HG03159 (cell line): ENCODE measurements at regions not wholly inside any gene's neighbourhood (a gene's known extent, or its start where the extent isn't known, plus 50 kb on each side); places are given as distances from the start of the nearest gene placed in this dataset.
A peak's percentile ranks its signal among the peaks of the same experiment; 100 is the strongest.

ENCODE experiments used
- ATAC-seq: cut with Tn5 transposase; IDR thresholded peaks from one replicate; pipeline ENCODE4 v1.9.1; 2021; ENCODE audit warnings: mild to moderate bottlenecking, moderate library complexity; ENCODE audit not compliant: unreplicated experiment

DNA sequence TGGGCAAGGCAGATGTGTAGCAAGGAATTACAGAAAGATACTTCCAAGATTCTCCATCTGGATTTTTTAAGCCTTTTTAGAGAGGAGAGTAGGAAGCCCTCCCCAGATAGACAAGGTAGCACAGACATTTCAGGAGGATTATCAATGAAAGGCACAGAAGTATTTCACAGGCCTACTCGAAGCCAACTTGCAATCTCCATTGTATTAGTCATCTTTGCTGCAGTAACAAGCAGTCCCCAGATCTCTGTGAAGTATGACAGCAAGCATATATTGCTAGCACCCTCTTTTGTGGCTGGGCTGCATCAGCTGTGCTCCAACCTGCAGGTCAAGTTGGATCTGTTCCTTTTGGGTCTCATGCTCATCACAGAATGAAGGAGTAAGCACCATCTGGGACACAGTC, 101.6 kb downstream of the MAF start:
- ATAC-seq = no peak

DNA sequence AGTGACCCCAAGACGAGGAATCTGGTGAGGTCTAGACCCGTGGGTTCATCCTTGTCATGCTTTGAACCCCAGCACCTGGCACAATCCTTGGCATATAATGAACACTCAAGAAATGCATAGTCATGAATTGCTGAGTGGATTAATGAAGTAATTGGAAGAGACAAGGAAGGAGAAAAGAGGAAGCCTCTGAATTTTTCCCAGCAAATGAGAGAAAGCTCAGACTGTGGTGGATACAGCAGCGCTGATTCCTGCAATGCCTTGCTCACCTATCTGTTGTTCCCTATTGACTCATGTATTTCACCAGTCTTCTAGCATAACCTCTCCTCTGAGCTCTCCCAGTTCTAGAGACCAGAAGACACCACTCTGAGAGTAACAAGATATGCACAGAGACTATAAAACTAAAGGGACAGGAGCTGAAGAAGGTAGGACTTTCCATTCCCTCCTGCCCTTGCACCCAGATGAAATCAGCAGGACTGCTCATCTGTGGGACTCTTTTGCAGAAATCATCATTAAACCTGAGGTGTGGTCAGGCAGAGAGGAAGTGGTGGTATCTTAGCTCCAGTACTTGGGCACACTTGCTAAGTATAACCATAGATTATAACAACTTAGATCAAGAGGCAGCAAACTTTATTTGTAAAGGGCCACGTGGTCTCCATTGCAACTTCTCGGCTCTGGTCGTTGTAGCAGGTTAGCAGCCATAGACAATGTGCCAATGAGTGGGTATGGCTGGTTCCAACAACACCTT, 102.8 kb downstream of the MAF start:
- ATAC-seq = no peak

DNA sequence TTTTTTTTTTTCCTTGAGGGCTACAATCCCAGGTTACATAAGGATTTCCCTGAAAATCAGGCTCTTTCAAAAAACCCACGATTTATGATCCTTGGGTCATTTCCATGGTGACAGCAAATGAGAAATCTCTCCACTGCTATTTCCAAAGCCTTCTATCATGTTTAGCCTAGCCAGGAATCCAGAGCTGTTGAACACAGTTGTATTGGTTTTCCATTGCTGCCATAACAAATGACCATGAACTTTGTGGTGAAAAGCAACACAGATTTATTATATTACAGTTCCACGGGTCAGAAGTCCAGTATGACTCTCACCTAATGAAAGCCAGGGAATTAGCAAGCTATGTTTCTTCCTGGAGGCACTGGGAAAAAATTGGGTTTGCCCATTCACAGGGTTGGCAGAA, 106.6 kb downstream of the MAF start:
- no peak for ATAC-seq

DNA sequence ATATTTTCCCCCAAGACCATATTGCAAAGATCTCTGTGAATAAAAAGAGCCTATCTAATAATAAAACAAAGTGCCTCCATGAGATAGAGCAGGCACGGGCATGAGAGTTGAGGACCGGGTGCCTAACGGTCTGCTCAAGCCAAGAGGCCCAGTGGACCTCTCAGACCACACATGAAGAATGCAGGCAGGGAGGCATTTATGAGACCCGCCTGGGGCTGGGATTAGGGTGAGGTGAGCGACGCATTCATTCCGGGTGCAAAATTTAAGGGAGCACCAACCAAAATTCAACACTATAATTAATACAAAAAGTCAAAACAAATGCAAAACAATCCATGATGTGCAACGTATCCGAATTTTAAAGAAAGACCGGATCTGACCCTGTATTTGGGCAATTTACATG, 108.5 kb downstream of the MAF start:
- no peak for ATAC-seq

DNA sequence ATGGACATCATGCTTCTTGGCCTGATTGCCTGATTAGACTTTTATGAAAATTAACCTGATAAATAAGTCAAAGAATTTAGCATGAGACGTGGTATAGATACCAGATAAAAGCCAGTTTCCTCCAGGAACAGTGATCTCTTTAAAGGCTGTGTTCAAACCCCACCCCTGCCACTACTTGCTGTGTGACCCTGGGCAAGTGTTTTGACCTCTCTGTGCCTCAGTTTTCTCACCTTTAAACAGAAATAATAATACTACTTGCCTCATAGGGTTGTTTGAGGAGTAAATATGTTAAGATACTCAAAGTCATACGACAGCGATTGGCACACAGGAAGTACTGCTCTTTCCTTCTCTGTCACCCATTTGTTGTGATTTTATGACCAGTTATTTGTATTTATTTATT, 115.5 kb downstream of the MAF start:
- no peak for ATAC-seq

DNA sequence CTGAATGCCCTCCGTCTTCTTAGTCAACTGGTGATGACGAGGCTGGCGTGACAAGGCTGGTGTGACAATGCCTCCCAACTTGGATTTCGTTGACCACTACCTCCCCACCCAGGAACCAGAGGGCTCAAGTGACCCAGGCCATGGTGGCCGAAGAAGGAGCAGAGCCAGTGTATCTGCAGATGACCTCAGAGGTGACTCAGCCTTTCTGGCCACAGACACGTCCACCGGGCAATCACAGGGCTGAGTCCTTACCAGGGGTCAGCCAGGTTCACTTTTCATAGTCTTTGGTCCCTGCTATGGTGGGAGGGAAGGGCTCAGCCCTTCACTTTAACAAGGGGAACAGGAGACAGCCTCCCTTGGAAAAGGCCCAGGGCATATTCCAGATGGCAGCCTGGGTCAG, 116.3 kb downstream of the MAF start:
- ATAC-seq = no peak

DNA sequence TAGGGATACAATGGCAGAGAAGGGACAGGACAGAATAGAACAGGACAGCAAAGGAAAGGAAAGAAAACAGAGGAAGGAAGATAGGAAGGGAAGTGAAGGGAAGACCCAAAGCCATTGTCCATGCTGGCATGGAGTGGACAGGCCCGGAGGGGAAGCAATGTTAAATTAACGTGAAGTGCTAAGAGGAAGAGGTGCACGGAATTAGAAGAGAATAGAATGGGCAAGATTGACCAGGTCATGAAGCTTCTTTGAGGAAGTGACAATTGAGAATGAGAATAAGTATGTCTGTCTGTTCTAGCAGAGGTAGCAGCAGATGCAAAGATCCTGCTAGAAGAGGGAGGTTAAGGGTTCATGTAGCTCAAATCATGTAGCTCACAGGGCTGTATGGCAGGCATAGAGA, 117.2 kb downstream of the MAF start:
- ATAC-seq = no peak

DNA sequence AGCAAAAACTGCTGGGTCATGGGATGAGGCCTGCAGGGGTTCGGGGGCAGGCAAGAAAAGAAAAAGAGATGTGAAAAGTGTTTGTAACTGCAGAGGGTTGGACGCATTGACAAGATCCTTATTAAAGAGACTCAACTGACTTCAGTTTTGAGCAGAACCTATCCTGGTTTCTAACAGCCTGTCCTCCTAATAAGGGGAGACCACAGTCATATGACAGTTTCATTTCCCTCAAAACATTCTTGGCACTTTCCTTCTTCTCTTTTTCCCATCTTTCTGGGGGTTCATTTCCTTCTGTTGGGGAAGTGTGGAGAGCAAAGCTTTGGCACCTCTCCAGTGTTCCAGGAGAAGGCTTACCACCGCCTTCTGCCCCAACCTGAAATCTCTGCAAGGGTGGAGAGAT, 118.5 kb downstream of the MAF start:
- ATAC-seq = no peak

DNA sequence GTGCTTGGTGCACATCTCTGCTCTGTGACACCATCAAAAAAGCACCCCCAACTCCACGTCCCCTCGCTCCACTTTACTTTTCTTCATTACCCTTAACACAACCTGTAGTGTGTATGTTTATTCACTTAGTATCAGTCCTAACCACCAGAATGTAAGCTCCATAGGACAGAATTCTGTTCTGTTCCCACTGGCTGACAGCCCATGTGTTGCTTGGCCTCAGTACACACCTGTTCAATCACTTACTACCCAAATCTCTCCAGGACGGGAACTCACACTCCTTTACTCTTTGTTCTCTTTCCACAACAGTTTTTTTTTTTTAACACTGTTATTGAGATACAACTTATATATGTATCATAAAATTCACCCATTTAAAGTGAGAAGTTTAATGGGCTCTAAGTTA, 119.6 kb downstream of the MAF start:
- ATAC-seq = no peak

DNA sequence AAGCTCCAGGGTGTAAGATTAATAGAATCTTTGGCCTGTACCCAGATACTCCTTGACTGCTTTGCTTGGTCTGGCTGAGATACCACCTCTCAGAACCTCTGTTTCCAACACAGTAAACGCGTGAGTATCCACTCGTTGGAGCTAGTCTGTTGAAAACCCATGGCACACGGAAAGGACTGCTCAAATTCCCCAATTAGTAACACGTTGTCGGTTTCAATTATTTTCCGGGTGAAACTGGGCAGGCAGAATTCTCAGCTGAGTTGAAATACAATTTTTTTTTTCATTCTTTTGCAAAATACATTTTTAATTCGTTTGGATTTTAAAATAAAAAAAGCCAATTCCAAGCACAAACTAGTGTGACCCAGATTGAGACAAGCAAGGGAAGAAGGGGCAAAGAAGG, 120.5 kb downstream of the MAF start:
- ATAC-seq = no peak

DNA sequence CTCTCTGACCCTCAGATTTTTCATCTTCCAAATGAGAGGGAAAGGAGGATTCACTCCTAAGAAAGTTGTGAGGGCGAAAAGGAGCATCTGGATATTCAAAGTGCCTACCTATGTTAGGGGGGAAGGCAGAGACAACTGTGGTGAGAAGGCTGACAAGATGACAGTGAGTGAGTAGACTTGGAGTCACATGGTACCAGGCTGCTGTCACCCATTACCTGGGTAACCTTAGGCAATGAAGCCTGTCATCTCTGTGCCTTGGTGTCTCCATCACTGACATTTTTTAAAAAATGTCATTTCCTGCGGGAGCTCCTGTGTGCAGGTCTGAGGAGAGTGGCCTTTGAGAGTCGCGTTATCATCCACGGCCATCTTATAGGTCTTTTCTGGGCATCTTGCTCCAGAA, 124.0 kb downstream of the MAF start:
- no peak for ATAC-seq

DNA sequence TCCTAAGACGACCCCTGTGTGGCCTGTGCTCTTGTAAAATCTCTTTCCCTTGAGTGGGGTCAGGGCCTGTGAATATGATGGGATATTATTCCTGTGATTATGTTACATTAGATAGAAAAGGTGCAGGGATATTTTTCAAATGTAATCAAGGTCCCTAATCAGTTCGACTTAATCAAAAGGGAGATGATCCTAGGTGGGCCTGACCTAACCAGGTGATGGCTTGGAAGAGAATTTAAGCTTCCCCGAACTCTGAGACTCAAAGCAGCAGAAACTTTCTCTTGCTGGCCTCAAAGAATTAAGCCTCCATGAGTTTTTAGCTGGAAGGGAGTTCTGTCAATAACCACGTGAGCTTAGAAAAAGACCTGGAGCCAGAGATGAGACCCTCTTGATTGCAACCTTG, 124.7 kb downstream of the MAF start:
- ATAC-seq = no peak

DNA sequence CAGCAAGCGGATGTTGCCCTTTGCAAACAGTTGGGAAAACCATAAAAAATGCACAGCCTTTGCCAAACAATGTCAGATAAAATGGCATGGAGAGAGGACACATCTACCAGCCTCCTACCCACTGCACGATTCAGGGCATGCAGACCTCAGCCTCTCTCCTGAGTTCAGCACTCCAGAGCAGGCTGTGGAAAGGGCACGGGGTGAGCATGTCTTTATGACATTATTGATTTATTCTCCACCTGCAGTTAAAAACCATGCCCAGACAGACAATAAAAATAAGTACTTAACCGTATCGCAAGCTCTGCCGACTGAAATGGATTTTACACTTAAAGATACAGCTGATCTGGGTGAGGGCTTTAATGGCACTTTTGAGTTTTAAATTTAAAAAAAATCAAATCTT, 127.1 kb downstream of the MAF start:
- no peak for ATAC-seq

DNA sequence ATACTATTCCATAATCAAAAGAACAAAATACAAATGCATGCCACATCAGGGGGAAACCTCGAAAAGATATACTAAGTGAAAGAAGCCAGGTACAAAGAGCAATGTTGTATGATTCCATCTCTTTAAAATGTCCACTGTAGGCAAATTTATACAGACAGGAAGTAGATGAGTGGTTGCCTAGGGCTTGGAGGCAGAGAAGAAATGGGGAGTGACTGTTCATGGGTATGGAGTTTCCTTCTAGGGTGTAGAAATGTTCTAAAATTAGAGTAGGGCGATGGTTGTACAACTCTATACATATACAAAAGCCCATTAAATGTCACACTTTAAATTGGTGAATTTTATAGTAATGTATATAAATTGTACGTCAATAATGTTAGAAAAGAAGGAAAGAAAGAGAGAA, 128.1 kb downstream of the MAF start:
- ATAC-seq = no peak

DNA sequence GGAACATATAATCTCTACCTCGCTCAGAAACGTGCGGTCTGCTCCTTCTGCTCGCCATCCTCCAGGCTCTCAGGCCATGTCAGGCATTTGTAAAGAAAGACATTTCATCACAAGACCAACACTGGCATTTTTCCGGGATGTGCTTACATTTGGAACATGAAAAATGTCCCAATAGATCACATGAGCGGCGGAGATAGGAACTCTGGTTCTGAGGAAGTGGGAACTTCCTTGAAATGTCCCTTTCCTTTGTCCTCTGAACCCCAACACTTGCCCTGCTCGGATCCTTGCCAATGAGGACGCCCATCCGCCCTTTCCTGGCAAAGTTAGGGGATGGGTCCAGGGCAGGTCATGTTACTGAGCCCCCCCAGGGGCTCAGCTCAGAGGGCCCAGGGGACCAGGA, 130.5 kb downstream of the MAF start:
- ATAC-seq = no peak

DNA sequence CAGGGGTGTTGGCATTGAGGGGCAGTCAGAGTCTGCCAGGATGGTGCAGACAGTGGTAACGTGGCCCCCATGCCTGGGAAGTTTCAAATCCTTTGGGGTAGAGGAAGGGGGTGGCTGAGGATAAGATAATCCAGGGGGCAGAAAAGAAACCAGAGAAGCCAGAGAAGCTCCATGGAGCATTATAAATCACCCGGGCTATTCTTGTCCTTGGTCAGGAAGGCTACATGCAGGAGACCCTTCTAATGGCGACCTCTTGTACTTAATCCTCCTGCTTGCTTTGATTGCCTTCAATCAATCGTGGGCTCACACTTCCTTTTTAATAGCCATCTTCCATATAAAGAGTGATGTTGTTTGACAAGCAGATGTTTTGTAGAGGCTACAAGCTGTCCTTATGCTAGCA, 131.9 kb downstream of the MAF start:
- no peak for ATAC-seq

DNA sequence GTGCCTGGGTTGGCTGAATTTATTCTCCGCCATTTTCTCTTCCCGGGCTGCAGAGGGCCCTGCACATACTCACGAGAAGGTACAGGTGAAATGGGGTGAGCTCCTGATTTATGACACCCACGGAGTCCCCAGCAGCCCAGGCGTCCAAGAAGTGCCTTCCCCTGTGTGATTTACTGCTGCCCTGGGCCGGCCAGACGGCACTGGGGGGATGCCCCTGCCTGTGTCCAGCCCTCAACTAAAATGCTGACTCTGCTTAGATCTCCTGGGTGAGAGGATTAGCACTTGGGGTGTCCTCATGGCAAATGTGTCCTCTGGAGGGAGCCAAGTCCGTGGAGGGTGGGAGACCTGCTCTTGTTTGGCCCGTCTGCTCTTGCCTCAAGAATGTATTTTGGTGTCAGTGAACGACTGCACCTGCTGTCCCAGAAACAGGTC, 132.4 kb downstream of the MAF start:
- ATAC-seq = no peak

DNA sequence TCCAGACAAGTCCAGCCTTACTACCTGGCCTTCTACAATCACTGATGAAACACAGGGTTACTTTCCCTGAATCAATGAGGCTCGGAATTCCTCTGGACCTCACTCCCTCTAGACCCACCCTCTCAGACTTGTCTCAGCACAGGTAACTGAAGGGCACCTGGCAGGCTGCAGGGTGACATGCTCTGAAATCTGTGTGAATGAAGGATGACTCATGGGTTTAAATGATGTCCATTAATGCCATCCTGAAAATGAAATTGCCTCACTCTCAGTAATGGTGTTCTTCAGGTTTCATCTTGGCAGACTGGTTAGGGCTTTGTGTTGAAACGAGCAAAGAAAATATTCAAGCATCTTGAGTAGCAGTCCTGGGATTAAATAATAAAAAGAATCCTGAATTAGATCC, 134.4 kb downstream of the MAF start:
- ATAC-seq = no peak

DNA sequence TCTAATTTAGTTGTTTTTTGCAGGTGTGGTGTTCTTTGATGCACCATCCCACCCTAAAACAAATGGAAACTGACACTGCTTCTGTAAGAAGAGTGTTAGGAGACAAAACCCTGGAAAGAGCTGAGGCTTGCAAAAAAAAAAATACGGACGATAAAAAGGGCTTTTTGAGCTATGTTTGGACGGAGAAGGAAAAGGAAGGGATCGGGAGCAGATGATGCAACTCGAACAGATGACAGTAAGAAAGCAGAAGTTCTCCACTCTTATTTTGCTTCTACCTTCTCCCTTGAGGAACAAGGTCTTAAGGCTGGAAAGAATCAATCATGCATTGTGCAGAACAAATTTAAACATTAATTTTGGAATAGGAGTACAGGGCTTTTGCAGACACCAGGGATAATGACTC, 136.7 kb downstream of the MAF start:
- no peak for ATAC-seq

DNA sequence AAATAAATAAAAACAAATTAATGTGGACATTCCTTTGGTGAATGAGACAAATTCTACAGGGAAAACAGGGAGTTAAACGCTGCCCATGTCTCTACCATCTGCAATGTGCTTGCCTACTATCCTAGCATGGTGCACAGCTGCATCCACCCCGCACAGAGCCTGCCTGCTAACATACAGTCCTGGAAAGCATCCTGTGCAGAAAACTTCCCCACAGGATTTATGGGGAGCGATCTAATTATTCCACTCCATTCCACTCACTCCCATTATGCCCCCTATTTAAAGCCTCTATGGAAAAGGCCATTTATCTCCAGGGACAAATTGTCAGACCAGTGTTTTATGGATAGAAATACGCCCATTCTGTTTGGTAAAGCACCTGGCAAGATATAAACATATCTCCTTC, 144.5 kb downstream of the MAF start:
- ATAC-seq = no peak

DNA sequence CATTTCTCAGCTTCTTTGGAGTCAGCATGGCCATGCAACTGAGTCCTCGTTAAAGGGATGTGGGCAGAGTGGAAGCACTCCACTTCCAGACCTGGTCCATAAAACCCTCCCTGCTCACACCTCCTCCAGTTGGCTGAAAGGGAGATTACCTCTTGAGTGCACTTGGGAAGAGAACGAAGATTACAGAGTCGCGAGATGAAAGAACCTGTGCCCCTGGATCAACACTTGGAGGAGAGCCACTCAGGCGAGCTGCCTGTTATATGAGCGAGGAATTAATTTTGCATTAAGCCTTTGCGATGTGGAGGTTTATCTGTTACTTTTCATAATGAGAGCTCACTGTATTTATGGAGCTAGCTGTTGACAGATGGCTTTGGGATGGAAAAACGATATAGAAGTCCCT, 147.9 kb downstream of the MAF start:
- ATAC-seq = no peak

DNA sequence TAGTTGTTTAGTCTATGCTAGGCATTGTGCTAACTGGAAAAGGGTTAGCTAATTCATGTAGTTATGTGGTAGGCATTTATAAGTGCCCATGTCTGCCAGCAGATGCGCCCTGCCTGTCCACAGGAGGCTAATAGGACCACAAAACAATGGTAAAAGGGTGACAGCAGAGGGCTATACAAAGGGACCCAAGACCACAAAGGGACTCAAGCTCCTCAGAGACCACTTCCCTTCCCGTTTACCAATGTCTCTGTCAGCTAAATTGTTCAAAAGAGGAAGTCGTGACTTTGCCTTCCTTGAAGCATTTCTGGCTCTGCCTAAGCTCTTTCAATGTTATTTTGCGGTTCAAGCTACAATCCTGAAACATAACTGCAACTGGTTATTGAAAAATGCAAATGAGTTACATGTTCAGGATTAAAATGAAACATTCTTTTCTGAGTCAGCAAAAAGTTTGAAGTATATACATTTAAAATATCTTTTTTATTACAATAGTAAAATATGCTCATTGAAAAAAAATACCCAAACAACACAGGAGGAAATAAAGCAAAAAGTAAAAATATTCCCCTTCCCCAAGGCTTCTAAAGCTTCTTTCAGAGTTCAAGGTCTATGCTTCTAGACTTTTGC, 149.2 kb downstream of the MAF start:
- ATAC-seq = peak; percentile 81

DNA sequence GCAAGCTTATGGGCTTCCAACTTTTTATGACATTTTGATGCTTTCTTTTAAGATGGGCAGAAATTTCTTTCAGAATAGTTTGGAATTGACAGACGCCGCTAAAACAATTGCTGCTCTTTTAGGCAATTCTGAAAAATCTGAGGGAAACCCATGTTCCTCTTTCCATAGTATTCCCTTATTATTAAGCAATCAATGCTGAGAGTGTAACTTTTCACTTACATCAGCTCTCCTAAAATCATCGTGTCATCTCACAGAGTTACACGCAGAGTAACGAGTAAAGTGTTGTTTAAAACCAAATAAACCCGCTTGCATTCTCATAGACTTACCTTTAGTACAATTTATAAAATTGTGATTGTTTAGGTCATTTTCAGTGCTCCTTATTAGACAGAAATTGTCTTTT, 150.6 kb downstream of the MAF start:
- no peak for ATAC-seq
